SK-N-SH treated with all-trans-retinoic acid at 6 μM for 48 hours (cell line): ENCODE measurements at regions not wholly inside any gene's neighbourhood (a gene's known extent, or its start where the extent isn't known, plus 50 kb on each side); places are given as distances from the start of the nearest gene placed in this dataset.

Experiments
- BACH2 ChIP-seq: fragments of 250-450 bp; sonication (Bioruptor Pico); IDR thresholded peaks from 2 replicates; pipeline ENCODE4 v1.9.0; 2021; ENCODE audit warnings: mild to moderate bottlenecking, borderline replicate concordance
- CREB5 ChIP-seq: fragments of 250-450 bp; sonication (Bioruptor Pico); IDR thresholded peaks from 2 replicates; pipeline ENCODE4 v1.5.1; 2020; ENCODE audit warnings: low read depth, mild to moderate bottlenecking, moderate library complexity
- RARB ChIP-seq: fragments of 250-450 bp; sonication (Bioruptor Pico); IDR thresholded peaks from 2 replicates; pipeline ENCODE4 v1.8.0; 2021; ENCODE audit warnings: mild to moderate bottlenecking, moderate library complexity

GRCh38 chr3:176088962-176089383 lies 1108.3 kb downstream of the TBL1XR1 start:
- TF ChIP-seq BACH2 (no peak), CREB5 (CRISPR knock-in tag) (no peak), RARB (no peak)
